NAMALWA (cell line): ENCODE measurements at regions not wholly inside any gene's neighbourhood (a gene's known extent, or its start where the extent isn't known, plus 50 kb on each side); places are given as distances from the start of the nearest gene placed in this dataset.
"Not testable (repeated sequence)": the region's sequence is repeated elsewhere in the genome, so short reads cannot be mapped to it uniquely, and the experiment has no call there.

Source experiments
- DNase-seq: peaks from one replicate; pipeline ENCODE4 v3.0.0-alpha.2; 2015; ENCODE audit warnings: low spot score

GRCh38 chr2:17193433-17193890 lies 324.8 kb downstream of the RAD51AP2 start:
- not testable (repeated sequence) for DNase-seq

- DNase-seq = peak; percentile 35
These were observed 327.0 kb downstream of the RAD51AP2 start for GRCh38 chr2:17191223-17191622.

GRCh38 chr2:17190527-17190926 lies 327.7 kb downstream of the RAD51AP2 start:
- no peak for DNase-seq

- no peak for DNase-seq
These were observed 329.5 kb downstream of the RAD51AP2 start for GRCh38 chr2:17188721-17189120.

- no peak for DNase-seq
These were observed 333.7 kb downstream of the RAD51AP2 start for GRCh38 chr2:17184512-17184911.

GRCh38 chr2:17182399-17182798 lies 335.8 kb downstream of the RAD51AP2 start:
- DNase-seq = no peak

- no peak for DNase-seq
These were observed 337.0 kb downstream of the RAD51AP2 start for GRCh38 chr2:17181051-17181752.

- DNase-seq = no peak
These were observed 339.0 kb downstream of the RAD51AP2 start for GRCh38 chr2:17179145-17179808.

- no peak for DNase-seq
These were observed 341.2 kb downstream of the RAD51AP2 start for GRCh38 chr2:17177088-17177487.

- DNase-seq = peak; percentile 72
These were observed 346.7 kb downstream of the RAD51AP2 start for GRCh38 chr2:17171446-17172049.

GRCh38 chr2:17166506-17166905 lies 351.7 kb downstream of the RAD51AP2 start:
- peak; percentile 25 for DNase-seq

GRCh38 chr2:17164550-17164949 lies 353.7 kb downstream of the RAD51AP2 start:
- no peak for DNase-seq

GRCh38 chr2:17163638-17164037 lies 354.6 kb downstream of the RAD51AP2 start:
- no peak for DNase-seq

- no peak for DNase-seq
These were observed 355.5 kb downstream of the RAD51AP2 start for GRCh38 chr2:17162713-17163112.

- peak; percentile 30 for DNase-seq
These were observed 357.6 kb downstream of the RAD51AP2 start for GRCh38 chr2:17160594-17160993.

GRCh38 chr2:17156086-17156485 lies 362.2 kb downstream of the RAD51AP2 start:
- DNase-seq = no peak

- no peak for DNase-seq
These were observed 368.3 kb downstream of the RAD51AP2 start for GRCh38 chr2:17149945-17150344.

- peak; percentile 41 for DNase-seq
These were observed 369.7 kb downstream of the RAD51AP2 start for GRCh38 chr2:17148407-17149145.

GRCh38 chr2:17146358-17146757 lies 371.9 kb downstream of the RAD51AP2 start:
- no peak for DNase-seq

GRCh38 chr2:17136877-17137276 lies 381.4 kb downstream of the RAD51AP2 start:
- no peak for DNase-seq

GRCh38 chr2:17136231-17136630 lies 382.0 kb downstream of the RAD51AP2 start:
- no peak for DNase-seq

- no peak for DNase-seq
These were observed 382.6 kb downstream of the RAD51AP2 start for GRCh38 chr2:17135619-17136018.
